ENCODE measurements at regions not wholly inside any gene's neighbourhood (a gene's known extent, or its start where the extent isn't known, plus 50 kb on each side); places are given as distances from the start of the nearest gene placed in this dataset.

DNA sequence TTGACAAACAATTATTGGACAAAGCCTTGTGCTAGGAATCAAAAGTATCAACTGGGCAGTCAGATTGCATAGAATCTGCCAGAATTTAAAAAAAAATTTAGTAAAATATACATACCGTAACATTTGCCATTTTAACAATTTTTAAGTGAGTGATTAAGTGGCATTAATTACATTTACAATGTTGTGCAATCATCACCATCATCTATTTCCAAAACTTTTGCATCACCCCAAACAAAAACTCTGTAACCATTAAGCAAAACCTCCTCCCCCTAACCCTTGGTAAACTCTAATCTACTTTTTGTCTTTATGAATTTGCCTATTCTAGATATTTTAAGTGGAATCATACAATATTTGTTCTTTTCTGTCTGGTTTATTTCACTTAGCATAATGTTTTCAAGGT is 182.8 kb downstream of the LMO4 start:
- H3K9me3 Mint-ChIP-seq = no peaks in the 10 kb centered on the region
- CTCF ChIA-PET = no interaction called here
- peaks cover 4% of the 10 kb centered on the region for H3K27me3 Mint-ChIP-seq
- DNase-seq = no peak
- Histone ChIP-seq H3K27me3 (ENCODE audit: control insufficient read depth in 1 of 2, insufficient read depth in 2 of 2, low read length in 2 of 2) (no peaks in the 10 kb centered on the region), H3K4me1 (ENCODE audit: insufficient read depth, low read length) (no peaks in the 10 kb centered on the region), H3K9me3 (ENCODE audit: control insufficient read depth in 1 of 2, insufficient read depth in 1 of 2, low read length in 2 of 2) (no peaks in the 10 kb centered on the region), H3K36me3 (ENCODE audit: insufficient read depth, low read length) (no peaks in the 10 kb centered on the region), H3K27ac (ENCODE audit: low read depth in 1 of 2, low read length in 2 of 2) (no peak overlapping the region), H3K4me3 (ENCODE audit: low read length) (no peak overlapping the region)
- POLR2A ChIA-PET = no interaction called here
- no peak overlapping the region for H3K27ac Mint-ChIP-seq
- no peaks in the 10 kb centered on the region for H3K36me3 Mint-ChIP-seq (ENCODE audit: low read depth)
- intact Hi-C loops (cut with DNase I, micrococcal nuclease) = no loop called here
- H3K4me1 Mint-ChIP-seq (ENCODE audit: low read depth) = peaks cover 9% of the 10 kb centered on the region
- no peak for ATAC-seq (ENCODE audit: poor library complexity)
- no peak for TF ChIP-seq CTCF (IDR thresholded peaks at IDR 0.05)
- no peak overlapping the region for H3K4me3 Mint-ChIP-seq

- no peaks in the 10 kb centered on the region for H3K27me3 ChIP-seq (ENCODE audit: control insufficient read depth in 1 of 2, insufficient read depth in 2 of 2, low read length in 2 of 2)
- H3K27ac Mint-ChIP-seq = no peak overlapping the region
- DNase-seq (no peak), ATAC-seq (ENCODE audit: poor library complexity) (no peak)
- H3K27me3 Mint-ChIP-seq = peaks cover 4% of the 10 kb centered on the region
- H3K4me3 Mint-ChIP-seq = no peak overlapping the region
- POLR2A ChIA-PET = no interaction called here
- no peaks in the 10 kb centered on the region for H3K36me3 Mint-ChIP-seq (ENCODE audit: low read depth)
- H3K4me1 Mint-ChIP-seq (ENCODE audit: low read depth) = no peaks in the 10 kb centered on the region
- intact Hi-C loops (cut with DNase I, micrococcal nuclease) = no loop called here
- H3K36me3 ChIP-seq (ENCODE audit: insufficient read depth, low read length) = no peaks in the 10 kb centered on the region
- no peak overlapping the region for H3K27ac ChIP-seq (ENCODE audit: low read depth in 1 of 2, low read length in 2 of 2)
- H3K4me1 ChIP-seq (ENCODE audit: insufficient read depth, low read length) = no peaks in the 10 kb centered on the region
- no peak overlapping the region for H3K4me3 ChIP-seq (ENCODE audit: low read length)
- H3K9me3 Mint-ChIP-seq = no peaks in the 10 kb centered on the region
- CTCF ChIA-PET = no interaction called here
- TF ChIP-seq CTCF (IDR thresholded peaks at IDR 0.05) = no peak
- no peaks in the 10 kb centered on the region for H3K9me3 ChIP-seq (ENCODE audit: control insufficient read depth in 1 of 2, insufficient read depth in 1 of 2, low read length in 2 of 2)
These were observed 183.8 kb downstream of the LMO4 start for GRCh38 chr1:87512431-87512830.

DNA sequence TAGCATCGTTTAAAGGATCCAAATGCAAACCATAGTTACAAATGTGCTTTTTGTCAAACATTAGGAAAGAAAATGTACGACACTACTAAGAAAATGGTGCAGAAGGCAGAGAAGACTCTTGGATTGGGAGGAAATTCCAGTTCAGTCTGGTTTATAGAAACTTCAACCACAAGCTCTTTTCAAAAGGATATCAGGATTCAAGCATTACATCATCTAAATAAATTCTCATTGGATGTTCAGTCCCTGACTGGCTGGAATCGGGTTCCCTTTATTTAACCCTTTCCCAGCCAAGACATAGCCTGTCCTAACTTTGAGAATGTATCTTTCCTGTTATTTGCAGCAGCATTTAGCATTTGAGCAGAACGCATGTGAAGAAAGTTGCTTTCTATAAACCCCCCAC is 184.6 kb downstream of the LMO4 start:
- no peak for TF ChIP-seq CTCF (IDR thresholded peaks at IDR 0.05)
- ChIA-PET CTCF (no interaction called here), POLR2A (no interaction called here)
- intact Hi-C loops (cut with DNase I, micrococcal nuclease) = no loop called here
- H3K4me3 ChIP-seq (ENCODE audit: low read length) = no peak overlapping the region
- peaks cover 4% of the 10 kb centered on the region for H3K27me3 Mint-ChIP-seq
- ATAC-seq (ENCODE audit: poor library complexity) = no peak
- H3K4me3 Mint-ChIP-seq = no peak overlapping the region
- no peak overlapping the region for H3K27ac Mint-ChIP-seq
- H3K36me3 Mint-ChIP-seq (ENCODE audit: low read depth) = no peaks in the 10 kb centered on the region
- no peaks in the 10 kb centered on the region for H3K9me3 ChIP-seq (ENCODE audit: control insufficient read depth in 1 of 2, insufficient read depth in 1 of 2, low read length in 2 of 2)
- H3K27ac ChIP-seq (ENCODE audit: low read depth in 1 of 2, low read length in 2 of 2) = no peak overlapping the region
- H3K27me3 ChIP-seq (ENCODE audit: control insufficient read depth in 1 of 2, insufficient read depth in 2 of 2, low read length in 2 of 2) = no peaks in the 10 kb centered on the region
- no peaks in the 10 kb centered on the region for H3K36me3 ChIP-seq (ENCODE audit: insufficient read depth, low read length)
- H3K4me1 Mint-ChIP-seq (ENCODE audit: low read depth) = no peaks in the 10 kb centered on the region
- no peaks in the 10 kb centered on the region for H3K9me3 Mint-ChIP-seq
- no peak for DNase-seq
- no peaks in the 10 kb centered on the region for H3K4me1 ChIP-seq (ENCODE audit: insufficient read depth, low read length)

Data from CD4-positive, alpha-beta T cell (primary cell).